ENCODE measurements at regions not wholly inside any gene's neighbourhood (a gene's known extent, or its start where the extent isn't known, plus 50 kb on each side); places are given as distances from the start of the nearest gene placed in this dataset.

DNA sequence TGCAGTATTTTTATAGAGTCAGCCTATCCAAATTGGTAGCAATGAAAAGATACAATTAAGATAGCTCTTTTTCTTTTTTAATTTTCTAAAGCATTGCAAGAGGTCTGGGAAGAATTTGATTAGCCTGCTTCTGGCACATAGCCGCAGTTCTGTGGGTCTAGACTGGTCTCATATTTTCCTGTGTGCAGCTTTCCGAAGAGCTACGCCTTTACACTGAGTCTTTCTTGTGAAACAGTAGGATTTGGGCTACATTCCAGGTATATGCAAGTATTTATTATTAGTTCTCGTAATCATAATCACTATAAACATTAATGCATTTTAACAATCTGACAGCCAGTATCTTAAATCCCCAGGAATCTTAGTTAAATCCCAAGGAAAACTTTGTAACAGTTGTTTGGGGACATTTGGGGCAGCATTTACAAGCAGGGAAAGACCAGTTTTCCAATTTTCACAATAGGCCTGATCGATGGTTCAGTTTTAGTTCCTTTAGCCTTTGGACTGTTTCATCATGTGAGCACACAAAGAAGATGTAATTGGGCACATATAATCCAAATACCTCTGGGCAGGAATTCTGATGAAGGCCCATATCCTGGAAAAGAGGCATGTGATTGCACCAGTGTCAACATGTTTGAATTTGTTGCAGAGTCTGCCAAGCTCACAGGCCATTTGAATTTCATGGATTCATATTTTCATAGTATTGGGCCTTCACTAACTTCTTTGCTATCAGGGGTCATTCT is 287.3 kb downstream of the INHBA start:
- intact Hi-C loops (cut with micrococcal nuclease; ENCODE audit: unreplicated experiment) = no loop called here
- Histone ChIP-seq H4K20me1 (ENCODE audit: insufficient read depth, low read length) (no peaks in the 10 kb centered on the region), H3K4me1 (ENCODE audit: insufficient read depth, low read length, poor library complexity, severe bottlenecking) (no peaks in the 10 kb centered on the region), H3K79me2 (ENCODE audit: insufficient read depth, low read depth, low read length) (no peaks in the 10 kb centered on the region), H3K9me2 (ENCODE audit: insufficient read depth, low read length) (no peaks in the 10 kb centered on the region), H2AFZ (ENCODE audit: low read length) (no peak overlapping the region), H3K9me3 (ENCODE audit: low read length) (no peaks in the 10 kb centered on the region), H3K27ac (ENCODE audit: low read depth, low read length, poor library complexity, severe bottlenecking) (no peak overlapping the region), H3K4me3 (ENCODE audit: low read depth, low read length, poor library complexity, severe bottlenecking) (no peak overlapping the region), H3K4me2 (ENCODE audit: low read length) (no peak overlapping the region), H3K36me3 (ENCODE audit: insufficient read depth, low read length) (no peaks in the 10 kb centered on the region)
- TF ChIP-seq EZH2phosphoT487 (IDR thresholded peaks at IDR 0.05; ENCODE audit: borderline replicate concordance, low read depth, low read length) = no peak
- TF ChIP-seq, protein P1, sequence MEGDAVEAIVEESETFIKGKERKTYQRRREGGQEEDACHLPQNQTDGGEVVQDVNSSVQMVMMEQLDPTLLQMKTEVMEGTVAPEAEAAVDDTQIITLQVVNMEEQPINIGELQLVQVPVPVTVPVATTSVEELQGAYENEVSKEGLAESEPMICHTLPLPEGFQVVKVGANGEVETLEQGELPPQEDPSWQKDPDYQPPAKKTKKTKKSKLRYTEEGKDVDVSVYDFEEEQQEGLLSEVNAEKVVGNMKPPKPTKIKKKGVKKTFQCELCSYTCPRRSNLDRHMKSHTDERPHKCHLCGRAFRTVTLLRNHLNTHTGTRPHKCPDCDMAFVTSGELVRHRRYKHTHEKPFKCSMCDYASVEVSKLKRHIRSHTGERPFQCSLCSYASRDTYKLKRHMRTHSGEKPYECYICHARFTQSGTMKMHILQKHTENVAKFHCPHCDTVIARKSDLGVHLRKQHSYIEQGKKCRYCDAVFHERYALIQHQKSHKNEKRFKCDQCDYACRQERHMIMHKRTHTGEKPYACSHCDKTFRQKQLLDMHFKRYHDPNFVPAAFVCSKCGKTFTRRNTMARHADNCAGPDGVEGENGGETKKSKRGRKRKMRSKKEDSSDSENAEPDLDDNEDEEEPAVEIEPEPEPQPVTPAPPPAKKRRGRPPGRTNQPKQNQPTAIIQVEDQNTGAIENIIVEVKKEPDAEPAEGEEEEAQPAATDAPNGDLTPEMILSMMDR (conservative IDR thresholded peaks at IDR 0.05; ENCODE audit: low read length) = no peak
- POLR2A ChIA-PET = no interaction called here
- no peak for DNase-seq (ENCODE audit: low spot score)
- CTCF ChIA-PET (ENCODE audit: unreplicated experiment) = no interaction called here
- BruUV-seq (replicated peaks) = no TSS peak

GRCh38 chr7:41415051-41415450 is 287.8 kb downstream of the INHBA start:
- intact Hi-C loops (cut with micrococcal nuclease; ENCODE audit: unreplicated experiment) = no loop called here
- no peaks in the 10 kb centered on the region for H3K9me3 ChIP-seq (ENCODE audit: low read length)
- DNase-seq (ENCODE audit: low spot score) = no peak
- no peak overlapping the region for H3K4me2 ChIP-seq (ENCODE audit: low read length)
- no peaks in the 10 kb centered on the region for H3K9me2 ChIP-seq (ENCODE audit: insufficient read depth, low read length)
- ChIA-PET POLR2A (no interaction called here), CTCF (ENCODE audit: unreplicated experiment) (no interaction called here)
- H2AFZ ChIP-seq (ENCODE audit: low read length) = no peak overlapping the region
- H3K27ac ChIP-seq (ENCODE audit: low read depth, low read length, poor library complexity, severe bottlenecking) = no peak overlapping the region
- no peaks in the 10 kb centered on the region for H3K36me3 ChIP-seq (ENCODE audit: insufficient read depth, low read length)
- H3K79me2 ChIP-seq (ENCODE audit: insufficient read depth, low read depth, low read length) = no peaks in the 10 kb centered on the region
- BruUV-seq (replicated peaks) = no TSS peak
- no peaks in the 10 kb centered on the region for H3K4me1 ChIP-seq (ENCODE audit: insufficient read depth, low read length, poor library complexity, severe bottlenecking)
- TF ChIP-seq, protein P1 (conservative IDR thresholded peaks at IDR 0.05; ENCODE audit: low read length) = no peak
- no peak overlapping the region for H3K4me3 ChIP-seq (ENCODE audit: low read depth, low read length, poor library complexity, severe bottlenecking)
- H4K20me1 ChIP-seq (ENCODE audit: insufficient read depth, low read length) = no peaks in the 10 kb centered on the region

- intact Hi-C loops (cut with micrococcal nuclease; ENCODE audit: unreplicated experiment) = no loop called here
- no peak overlapping the region for H2AFZ ChIP-seq (ENCODE audit: low read length)
- TF ChIP-seq, protein P1 (conservative IDR thresholded peaks at IDR 0.05; ENCODE audit: low read length) = no peak
- no peak for TF ChIP-seq EZH2phosphoT487 (IDR thresholded peaks at IDR 0.05; ENCODE audit: borderline replicate concordance, low read depth, low read length)
- POLR2A ChIA-PET = no interaction called here
- no peak for DNase-seq (ENCODE audit: low spot score)
- H4K20me1 ChIP-seq (ENCODE audit: insufficient read depth, low read length) = no peaks in the 10 kb centered on the region
- no peaks in the 10 kb centered on the region for H3K36me3 ChIP-seq (ENCODE audit: insufficient read depth, low read length)
- H3K4me1 ChIP-seq (ENCODE audit: insufficient read depth, low read length, poor library complexity, severe bottlenecking) = no peaks in the 10 kb centered on the region
- no peaks in the 10 kb centered on the region for H3K9me2 ChIP-seq (ENCODE audit: insufficient read depth, low read length)
- CTCF ChIA-PET (ENCODE audit: unreplicated experiment) = interaction anchor here (0.5 kb wide), 1 partner anchor 271 kb away, joined by 5 read pairs; no protein-coding TSS in a partner anchor
- H3K9me3 ChIP-seq (ENCODE audit: low read length) = no peaks in the 10 kb centered on the region
- H3K79me2 ChIP-seq (ENCODE audit: insufficient read depth, low read depth, low read length) = no peaks in the 10 kb centered on the region
- H3K4me3 ChIP-seq (ENCODE audit: low read depth, low read length, poor library complexity, severe bottlenecking) = no peak overlapping the region
- no peak overlapping the region for H3K4me2 ChIP-seq (ENCODE audit: low read length)
- no TSS peak for BruUV-seq (replicated peaks)
- H3K27ac ChIP-seq (ENCODE audit: low read depth, low read length, poor library complexity, severe bottlenecking) = no peak overlapping the region
Measured at GRCh38 chr7:41404375-41405074, 298.4 kb downstream of the INHBA start.
